WERI-Rb-1 (cell line): ENCODE measurements at regions not wholly inside any gene's neighbourhood (a gene's known extent, or its start where the extent isn't known, plus 50 kb on each side); places are given as distances from the start of the nearest gene placed in this dataset.
"Not testable (repeated sequence)": the region's sequence is repeated elsewhere in the genome, so short reads cannot be mapped to it uniquely, and the experiment has no call there.

ENCODE experiments used
- DNase-seq: peaks from one replicate; pipeline ENCODE4 v3.0.0-alpha.2; 2020
- H3K27ac ChIP-seq: fragments of 250-450 bp; sonication (Bioruptor Pico); 2 replicates; pipeline ENCODE4 v1.5.1; 2020; ENCODE audit warnings: mild to moderate bottlenecking, moderate library complexity
- H3K27me3 ChIP-seq: fragments of 250-450 bp; sonication (Bioruptor Pico); 2 replicates; pipeline ENCODE4 v1.5.1; 2021; ENCODE audit warnings: mild to moderate bottlenecking, low read depth, moderate library complexity; ENCODE audit not compliant: insufficient read depth, severe bottlenecking
- H3K36me3 ChIP-seq: fragments of 250-450 bp; sonication (Bioruptor Pico); 2 replicates; pipeline ENCODE4 v1.5.1; 2020; ENCODE audit warnings: mild to moderate bottlenecking, moderate library complexity
- H3K4me3 ChIP-seq: 2 replicates; pipeline ENCODE4 v1.5.1; 2011; ENCODE audit warnings: low read depth, mild to moderate bottlenecking, control low read depth, low read length
- H3K9me3 ChIP-seq: fragments of 250-450 bp; sonication (Bioruptor Pico); 2 replicates; pipeline ENCODE4 v1.5.1; 2021; ENCODE audit warnings: mild to moderate bottlenecking, moderate library complexity; ENCODE audit not compliant: severe bottlenecking
- CTCF ChIP-seq: IDR thresholded peaks from 2 replicates; pipeline ENCODE4 v1.5.1; 2011; ENCODE audit warnings: low read depth, mild to moderate bottlenecking, control low read depth, inconsistent platforms, low read length

DNA sequence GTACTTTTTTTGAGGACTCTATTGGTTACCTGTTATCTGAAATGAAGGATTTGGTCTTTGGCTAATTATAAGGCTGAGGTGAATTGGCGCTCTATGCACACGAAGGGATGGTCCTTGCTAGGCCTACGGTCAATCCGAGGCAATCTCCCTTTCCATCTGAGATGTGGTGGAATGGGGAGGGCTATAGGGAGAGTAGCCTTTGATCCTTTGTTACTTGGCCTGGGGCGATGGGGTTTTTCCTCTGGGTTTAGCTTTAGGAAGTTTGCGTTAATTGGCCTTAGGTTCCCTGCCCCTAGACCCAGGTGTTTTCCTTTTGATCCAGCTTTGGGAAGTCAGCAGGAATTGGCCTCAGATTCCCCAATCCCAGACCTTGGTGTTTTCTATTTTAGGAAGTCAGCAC is 102.1 kb upstream of the C9orf72 start:
- no peak for TF ChIP-seq CTCF
- DNase-seq: no peak
- Histone ChIP-seq H3K9me3 (no peaks in the 10 kb centered on the region), H3K27me3 (no peaks in the 10 kb centered on the region), H3K4me3 (no peak overlapping the region), H3K36me3 (no peaks in the 10 kb centered on the region), H3K27ac (no peak overlapping the region)

DNA sequence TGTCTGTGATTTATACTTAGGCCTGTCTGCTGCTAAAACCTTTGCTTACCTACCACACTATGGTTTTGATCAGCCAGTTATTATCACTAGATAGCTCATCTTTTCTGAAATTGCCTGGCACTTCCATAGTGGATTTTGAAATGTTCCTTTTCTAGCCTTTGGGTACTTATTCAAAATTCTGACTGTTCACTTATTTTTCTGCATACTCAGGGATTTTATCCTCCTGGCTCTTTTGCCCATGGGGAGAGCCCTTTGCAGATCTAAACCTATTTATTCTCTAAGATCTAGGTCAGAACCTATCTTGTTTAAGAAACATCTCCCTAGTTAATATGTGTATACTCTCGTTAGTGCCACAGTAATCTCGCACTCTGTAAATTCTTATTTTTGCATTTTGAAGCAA is 103.5 kb upstream of the C9orf72 start:
- H3K27me3 ChIP-seq: no peaks in the 10 kb centered on the region
- no peak overlapping the region for H3K4me3 ChIP-seq
- DNase-seq: no peak
- no peaks in the 10 kb centered on the region for H3K9me3 ChIP-seq
- no peak for TF ChIP-seq CTCF
- no peak overlapping the region for H3K27ac ChIP-seq
- no peaks in the 10 kb centered on the region for H3K36me3 ChIP-seq

- TF ChIP-seq CTCF: no peak
- Histone ChIP-seq H3K27me3 (no peaks in the 10 kb centered on the region), H3K9me3 (no peaks in the 10 kb centered on the region), H3K36me3 (no peaks in the 10 kb centered on the region), H3K27ac (no peak overlapping the region), H3K4me3 (no peak overlapping the region)
- no peak for DNase-seq
Observed at GRCh38 chr9:27679338-27679737, 106.1 kb upstream of the C9orf72 start.

- no peak overlapping the region for H3K4me3 ChIP-seq
- TF ChIP-seq CTCF: no peak
- H3K27ac ChIP-seq: 0 out of 2 replicates have a peak overlapping the region, but pooled peaks have one; percentile 16
- no peak for DNase-seq
- H3K27me3 ChIP-seq: no peaks in the 10 kb centered on the region
- no peaks in the 10 kb centered on the region for H3K9me3 ChIP-seq
- H3K36me3 ChIP-seq: no peaks in the 10 kb centered on the region
Observed at GRCh38 chr9:27683181-27683580, 109.9 kb upstream of the C9orf72 start.

GRCh38 chr9:27688954-27689353 is 115.7 kb upstream of the C9orf72 start:
- DNase-seq: no peak
- no peak overlapping the region for H3K4me3 ChIP-seq
- no peak overlapping the region for H3K27ac ChIP-seq
- TF ChIP-seq CTCF: no peak
- H3K27me3 ChIP-seq: no peaks in the 10 kb centered on the region
- H3K9me3 ChIP-seq: no peaks in the 10 kb centered on the region
- no peaks in the 10 kb centered on the region for H3K36me3 ChIP-seq

- DNase-seq, H3K9me3 ChIP-seq, H3K27me3 ChIP-seq, H3K36me3 ChIP-seq, H3K27ac ChIP-seq, H3K4me3 ChIP-seq: not testable (repeated sequence)
Observed at GRCh38 chr9:27690816-27691215, 117.5 kb upstream of the C9orf72 start.

GRCh38 chr9:27699621-27700020 is 126.3 kb upstream of the C9orf72 start:
- H3K9me3 ChIP-seq: no peaks in the 10 kb centered on the region
- no peak overlapping the region for H3K27ac ChIP-seq
- no peaks in the 10 kb centered on the region for H3K27me3 ChIP-seq
- H3K36me3 ChIP-seq: no peaks in the 10 kb centered on the region
- no peak overlapping the region for H3K4me3 ChIP-seq
- no peak for DNase-seq
- TF ChIP-seq CTCF: no peak
